OCI-LY1 (cell line): ENCODE measurements at regions not wholly inside any gene's neighbourhood (a gene's known extent, or its start where the extent isn't known, plus 50 kb on each side); places are given as distances from the start of the nearest gene placed in this dataset.

Experiments
- EZH2 ChIP-seq: fragments of 200-600 bp; sonication (generic), shearing (Covaris generic); IDR thresholded peaks from 2 replicates; pipeline ENCODE4 v1.8.0; 2017; ENCODE audit warnings: borderline replicate concordance, mixed run types, mild to moderate bottlenecking, antibody characterized with exemption, low read length, moderate library complexity, mixed read lengths
- TF ChIP-seq, protein P1 (sequence below): fragments of 200-600 bp; sonication (generic), shearing (Covaris generic); IDR thresholded peaks from 2 replicates; pipeline ENCODE4 v1.5.1; 2017; ENCODE audit warnings: mild to moderate bottlenecking, antibody characterized with exemption, low read length, moderate library complexity, mixed read lengths

DNA sequence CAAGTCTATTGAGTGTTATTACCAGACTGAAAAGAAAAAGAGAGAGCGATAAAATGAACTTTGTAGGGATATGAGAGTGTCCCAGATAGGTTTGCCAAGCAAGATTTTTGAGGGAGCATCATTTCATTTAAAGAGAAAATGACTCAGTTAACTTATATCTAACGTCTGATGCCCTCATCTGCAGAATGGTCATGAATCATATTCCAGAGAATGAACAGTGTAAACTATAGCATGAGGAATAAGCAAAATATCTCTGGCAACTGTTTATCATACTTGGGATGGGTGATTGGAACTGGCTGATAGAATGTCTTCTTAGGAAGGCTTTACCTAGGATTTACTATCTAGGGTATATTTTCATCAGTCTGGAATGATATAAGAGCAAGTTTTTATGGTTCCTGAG, 289.4 kb downstream of the CMPK2 start:
- TF ChIP-seq, protein P1, sequence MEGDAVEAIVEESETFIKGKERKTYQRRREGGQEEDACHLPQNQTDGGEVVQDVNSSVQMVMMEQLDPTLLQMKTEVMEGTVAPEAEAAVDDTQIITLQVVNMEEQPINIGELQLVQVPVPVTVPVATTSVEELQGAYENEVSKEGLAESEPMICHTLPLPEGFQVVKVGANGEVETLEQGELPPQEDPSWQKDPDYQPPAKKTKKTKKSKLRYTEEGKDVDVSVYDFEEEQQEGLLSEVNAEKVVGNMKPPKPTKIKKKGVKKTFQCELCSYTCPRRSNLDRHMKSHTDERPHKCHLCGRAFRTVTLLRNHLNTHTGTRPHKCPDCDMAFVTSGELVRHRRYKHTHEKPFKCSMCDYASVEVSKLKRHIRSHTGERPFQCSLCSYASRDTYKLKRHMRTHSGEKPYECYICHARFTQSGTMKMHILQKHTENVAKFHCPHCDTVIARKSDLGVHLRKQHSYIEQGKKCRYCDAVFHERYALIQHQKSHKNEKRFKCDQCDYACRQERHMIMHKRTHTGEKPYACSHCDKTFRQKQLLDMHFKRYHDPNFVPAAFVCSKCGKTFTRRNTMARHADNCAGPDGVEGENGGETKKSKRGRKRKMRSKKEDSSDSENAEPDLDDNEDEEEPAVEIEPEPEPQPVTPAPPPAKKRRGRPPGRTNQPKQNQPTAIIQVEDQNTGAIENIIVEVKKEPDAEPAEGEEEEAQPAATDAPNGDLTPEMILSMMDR: no peak
- no peak for TF ChIP-seq EZH2
